ENCODE measurements at regions not wholly inside any gene's neighbourhood (a gene's known extent, or its start where the extent isn't known, plus 50 kb on each side); places are given as distances from the start of the nearest gene placed in this dataset.

DNA sequence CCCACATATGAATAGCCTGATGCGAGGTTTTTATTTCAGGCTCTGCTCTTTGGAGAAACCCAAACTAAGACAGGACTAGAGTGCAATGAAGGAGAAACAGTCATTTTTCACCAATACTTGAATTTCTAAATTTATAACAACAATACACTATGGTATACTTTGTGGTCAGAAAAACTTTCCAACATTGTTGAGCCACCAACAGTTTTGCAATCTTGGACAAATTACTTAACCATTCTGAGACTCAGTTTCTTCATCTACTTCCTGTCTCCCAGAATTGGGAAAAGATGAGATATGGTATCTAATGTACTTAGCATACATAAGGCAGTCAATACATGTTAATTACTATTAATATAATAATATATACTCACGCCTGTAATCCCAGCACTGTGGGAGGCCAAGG, 519.8 kb upstream of the PLXNA2 start:
- Mint-ChIP-seq H3K9me3 (no peaks in the 10 kb centered on the region), H3K4me3 (no peak overlapping the region), H3K27me3 (no peaks in the 10 kb centered on the region), H3K36me3 (ENCODE audit: low read depth) (no peaks in the 10 kb centered on the region), H3K27ac (no peak overlapping the region), H3K4me1 (ENCODE audit: low read depth) (no peaks in the 10 kb centered on the region)
- Histone ChIP-seq H3K4me3 (ENCODE audit: low read length) (no peak overlapping the region), H3K27me3 (ENCODE audit: control insufficient read depth in 1 of 2, insufficient read depth in 2 of 2, low read length in 2 of 2) (no peaks in the 10 kb centered on the region), H3K27ac (ENCODE audit: low read depth in 1 of 2, low read length in 2 of 2) (no peak overlapping the region), H3K36me3 (ENCODE audit: insufficient read depth, low read length) (no peaks in the 10 kb centered on the region), H3K9me3 (ENCODE audit: control insufficient read depth in 1 of 2, insufficient read depth in 1 of 2, low read length in 2 of 2) (no peaks in the 10 kb centered on the region), H3K4me1 (ENCODE audit: insufficient read depth, low read length) (no peaks in the 10 kb centered on the region)
- TF ChIP-seq CTCF (IDR thresholded peaks at IDR 0.05) = no peak
- CTCF ChIA-PET = no interaction called here
- ATAC-seq (ENCODE audit: poor library complexity) (no peak), DNase-seq (no peak)
- POLR2A ChIA-PET = no interaction called here
- intact Hi-C loops (cut with DNase I, micrococcal nuclease) = no loop called here

GRCh38 chr1:208766832-208767231, 522.6 kb upstream of the PLXNA2 start:
- no peak overlapping the region for H3K4me3 ChIP-seq (ENCODE audit: low read length)
- H3K9me3 ChIP-seq (ENCODE audit: control insufficient read depth in 1 of 2, insufficient read depth in 1 of 2, low read length in 2 of 2) = no peaks in the 10 kb centered on the region
- Mint-ChIP-seq H3K4me1 (ENCODE audit: low read depth) (no peaks in the 10 kb centered on the region), H3K4me3 (no peak overlapping the region), H3K9me3 (no peaks in the 10 kb centered on the region), H3K27ac (no peak overlapping the region), H3K27me3 (no peaks in the 10 kb centered on the region), H3K36me3 (ENCODE audit: low read depth) (no peaks in the 10 kb centered on the region)
- ChIA-PET CTCF (no interaction called here), POLR2A (no interaction called here)
- DNase-seq (no peak), ATAC-seq (ENCODE audit: poor library complexity) (no peak)
- intact Hi-C loops (cut with DNase I, micrococcal nuclease) = no loop called here
- no peak overlapping the region for H3K27ac ChIP-seq (ENCODE audit: low read depth in 1 of 2, low read length in 2 of 2)
- no peaks in the 10 kb centered on the region for H3K36me3 ChIP-seq (ENCODE audit: insufficient read depth, low read length)
- H3K27me3 ChIP-seq (ENCODE audit: control insufficient read depth in 1 of 2, insufficient read depth in 2 of 2, low read length in 2 of 2) = no peaks in the 10 kb centered on the region
- TF ChIP-seq CTCF (IDR thresholded peaks at IDR 0.05) = no peak
- H3K4me1 ChIP-seq (ENCODE audit: insufficient read depth, low read length) = no peaks in the 10 kb centered on the region

DNA sequence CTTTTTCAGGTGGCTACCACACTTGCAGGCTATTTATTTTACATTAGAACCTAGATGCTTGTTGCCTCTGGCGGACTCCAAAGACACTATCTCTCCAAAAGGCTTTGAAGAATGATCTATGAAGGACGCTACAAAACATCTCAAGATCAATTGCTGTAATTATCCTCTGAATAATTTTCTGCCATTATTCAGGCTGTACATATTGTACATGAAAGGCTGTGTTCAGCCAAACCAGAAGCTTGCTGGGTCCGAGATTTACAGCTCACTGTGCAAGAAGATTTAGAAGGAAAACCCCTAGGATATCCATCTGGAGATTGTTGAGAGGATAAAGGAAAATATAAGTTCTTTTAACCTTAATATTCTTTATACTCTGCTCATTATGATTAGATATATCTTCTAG, 523.6 kb upstream of the PLXNA2 start:
- Mint-ChIP-seq H3K4me1 (ENCODE audit: low read depth) (no peaks in the 10 kb centered on the region), H3K27ac (no peak overlapping the region), H3K36me3 (ENCODE audit: low read depth) (no peaks in the 10 kb centered on the region), H3K9me3 (no peaks in the 10 kb centered on the region), H3K27me3 (peaks cover 1% of the 10 kb centered on the region), H3K4me3 (no peak overlapping the region)
- no peak overlapping the region for H3K27ac ChIP-seq (ENCODE audit: low read depth in 1 of 2, low read length in 2 of 2)
- DNase-seq (no peak), ATAC-seq (ENCODE audit: poor library complexity) (no peak)
- no peak overlapping the region for H3K4me3 ChIP-seq (ENCODE audit: low read length)
- ChIA-PET CTCF (no interaction called here), POLR2A (no interaction called here)
- no peak for TF ChIP-seq CTCF (IDR thresholded peaks at IDR 0.05)
- intact Hi-C loops (cut with DNase I, micrococcal nuclease) = no loop called here
- H3K27me3 ChIP-seq (ENCODE audit: control insufficient read depth in 1 of 2, insufficient read depth in 2 of 2, low read length in 2 of 2) = no peaks in the 10 kb centered on the region
- no peaks in the 10 kb centered on the region for H3K9me3 ChIP-seq (ENCODE audit: control insufficient read depth in 1 of 2, insufficient read depth in 1 of 2, low read length in 2 of 2)
- H3K4me1 ChIP-seq (ENCODE audit: insufficient read depth, low read length) = no peaks in the 10 kb centered on the region
- H3K36me3 ChIP-seq (ENCODE audit: insufficient read depth, low read length) = no peaks in the 10 kb centered on the region
